NB4 (cell line): ENCODE measurements at regions not wholly inside any gene's neighbourhood (a gene's known extent, or its start where the extent isn't known, plus 50 kb on each side); places are given as distances from the start of the nearest gene placed in this dataset.

Experiments
- POLR2A ChIP-seq: IDR thresholded peaks from 2 replicates; pipeline ENCODE4 v1.6.1; 2011; ENCODE audit warnings: mild to moderate bottlenecking; ENCODE audit not compliant: insufficient read length; ENCODE audit errors: extremely low read depth
- TF ChIP-seq, protein P1 (sequence below): IDR thresholded peaks from one replicate; pipeline ENCODE4 v1.5.1; 2012; ENCODE audit warnings: low read depth, low read length

- TF ChIP-seq, protein P1, sequence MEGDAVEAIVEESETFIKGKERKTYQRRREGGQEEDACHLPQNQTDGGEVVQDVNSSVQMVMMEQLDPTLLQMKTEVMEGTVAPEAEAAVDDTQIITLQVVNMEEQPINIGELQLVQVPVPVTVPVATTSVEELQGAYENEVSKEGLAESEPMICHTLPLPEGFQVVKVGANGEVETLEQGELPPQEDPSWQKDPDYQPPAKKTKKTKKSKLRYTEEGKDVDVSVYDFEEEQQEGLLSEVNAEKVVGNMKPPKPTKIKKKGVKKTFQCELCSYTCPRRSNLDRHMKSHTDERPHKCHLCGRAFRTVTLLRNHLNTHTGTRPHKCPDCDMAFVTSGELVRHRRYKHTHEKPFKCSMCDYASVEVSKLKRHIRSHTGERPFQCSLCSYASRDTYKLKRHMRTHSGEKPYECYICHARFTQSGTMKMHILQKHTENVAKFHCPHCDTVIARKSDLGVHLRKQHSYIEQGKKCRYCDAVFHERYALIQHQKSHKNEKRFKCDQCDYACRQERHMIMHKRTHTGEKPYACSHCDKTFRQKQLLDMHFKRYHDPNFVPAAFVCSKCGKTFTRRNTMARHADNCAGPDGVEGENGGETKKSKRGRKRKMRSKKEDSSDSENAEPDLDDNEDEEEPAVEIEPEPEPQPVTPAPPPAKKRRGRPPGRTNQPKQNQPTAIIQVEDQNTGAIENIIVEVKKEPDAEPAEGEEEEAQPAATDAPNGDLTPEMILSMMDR: no peak
- no peak for TF ChIP-seq POLR2A
Measured at GRCh38 chr6:22801831-22802230, 232.5 kb downstream of the HDGFL1 start.
